ENCODE measurements at regions not wholly inside any gene's neighbourhood (a gene's known extent, or its start where the extent isn't known, plus 50 kb on each side); places are given as distances from the start of the nearest gene placed in this dataset.

DNA sequence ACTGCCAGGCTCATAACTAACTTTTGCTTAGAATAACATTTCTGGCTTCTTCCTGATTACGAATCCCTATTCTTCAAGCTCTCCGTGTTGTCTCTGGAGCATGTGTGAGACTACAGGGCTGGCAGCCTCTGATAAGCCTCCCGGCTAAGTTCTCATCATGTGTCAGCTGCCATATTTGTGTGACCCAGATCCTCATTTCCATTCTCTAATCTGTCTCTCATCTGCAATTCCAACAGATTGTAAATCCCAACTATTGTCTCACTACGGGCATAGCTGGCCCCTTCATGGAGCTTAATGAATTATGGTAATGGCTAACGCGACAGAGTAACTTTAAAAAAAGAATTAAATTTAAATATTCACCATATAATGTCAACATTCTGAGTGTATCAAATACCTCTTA, 165.4 kb downstream of the CMPK2 start:
- TF ChIP-seq CREB1 (CRISPR knock-in tag; IDR thresholded peaks at IDR 0.05) (no peak), ATF1 (CRISPR knock-in tag; IDR thresholded peaks at IDR 0.05) (no peak), NR1H2 (CRISPR knock-in tag; IDR thresholded peaks at IDR 0.05) (no peak), ZNF263 (CRISPR knock-in tag; IDR thresholded peaks at IDR 0.05; ENCODE audit: low read depth) (no peak), OVOL2 (CRISPR knock-in tag; IDR thresholded peaks at IDR 0.05; ENCODE audit: borderline replicate concordance) (no peak), ELF4 (CRISPR knock-in tag; IDR thresholded peaks at IDR 0.05; ENCODE audit: low read depth) (no peak), ETV6 (CRISPR knock-in tag; IDR thresholded peaks at IDR 0.05) (no peak)
- TF ChIP-seq, protein P1, sequence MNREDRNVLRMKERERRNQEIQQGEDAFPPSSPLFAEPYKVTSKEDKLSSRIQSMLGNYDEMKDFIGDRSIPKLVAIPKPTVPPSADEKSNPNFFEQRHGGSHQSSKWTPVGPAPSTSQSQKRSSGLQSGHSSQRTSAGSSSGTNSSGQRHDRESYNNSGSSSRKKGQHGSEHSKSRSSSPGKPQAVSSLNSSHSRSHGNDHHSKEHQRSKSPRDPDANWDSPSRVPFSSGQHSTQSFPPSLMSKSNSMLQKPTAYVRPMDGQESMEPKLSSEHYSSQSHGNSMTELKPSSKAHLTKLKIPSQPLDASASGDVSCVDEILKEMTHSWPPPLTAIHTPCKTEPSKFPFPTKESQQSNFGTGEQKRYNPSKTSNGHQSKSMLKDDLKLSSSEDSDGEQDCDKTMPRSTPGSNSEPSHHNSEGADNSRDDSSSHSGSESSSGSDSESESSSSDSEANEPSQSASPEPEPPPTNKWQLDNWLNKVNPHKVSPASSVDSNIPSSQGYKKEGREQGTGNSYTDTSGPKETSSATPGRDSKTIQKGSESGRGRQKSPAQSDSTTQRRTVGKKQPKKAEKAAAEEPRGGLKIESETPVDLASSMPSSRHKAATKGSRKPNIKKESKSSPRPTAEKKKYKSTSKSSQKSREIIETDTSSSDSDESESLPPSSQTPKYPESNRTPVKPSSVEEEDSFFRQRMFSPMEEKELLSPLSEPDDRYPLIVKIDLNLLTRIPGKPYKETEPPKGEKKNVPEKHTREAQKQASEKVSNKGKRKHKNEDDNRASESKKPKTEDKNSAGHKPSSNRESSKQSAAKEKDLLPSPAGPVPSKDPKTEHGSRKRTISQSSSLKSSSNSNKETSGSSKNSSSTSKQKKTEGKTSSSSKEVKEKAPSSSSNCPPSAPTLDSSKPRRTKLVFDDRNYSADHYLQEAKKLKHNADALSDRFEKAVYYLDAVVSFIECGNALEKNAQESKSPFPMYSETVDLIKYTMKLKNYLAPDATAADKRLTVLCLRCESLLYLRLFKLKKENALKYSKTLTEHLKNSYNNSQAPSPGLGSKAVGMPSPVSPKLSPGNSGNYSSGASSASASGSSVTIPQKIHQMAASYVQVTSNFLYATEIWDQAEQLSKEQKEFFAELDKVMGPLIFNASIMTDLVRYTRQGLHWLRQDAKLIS (CRISPR knock-in tag; IDR thresholded peaks at IDR 0.05; ENCODE audit: borderline replicate concordance) = no peak
- TF ChIP-seq, protein P2, sequence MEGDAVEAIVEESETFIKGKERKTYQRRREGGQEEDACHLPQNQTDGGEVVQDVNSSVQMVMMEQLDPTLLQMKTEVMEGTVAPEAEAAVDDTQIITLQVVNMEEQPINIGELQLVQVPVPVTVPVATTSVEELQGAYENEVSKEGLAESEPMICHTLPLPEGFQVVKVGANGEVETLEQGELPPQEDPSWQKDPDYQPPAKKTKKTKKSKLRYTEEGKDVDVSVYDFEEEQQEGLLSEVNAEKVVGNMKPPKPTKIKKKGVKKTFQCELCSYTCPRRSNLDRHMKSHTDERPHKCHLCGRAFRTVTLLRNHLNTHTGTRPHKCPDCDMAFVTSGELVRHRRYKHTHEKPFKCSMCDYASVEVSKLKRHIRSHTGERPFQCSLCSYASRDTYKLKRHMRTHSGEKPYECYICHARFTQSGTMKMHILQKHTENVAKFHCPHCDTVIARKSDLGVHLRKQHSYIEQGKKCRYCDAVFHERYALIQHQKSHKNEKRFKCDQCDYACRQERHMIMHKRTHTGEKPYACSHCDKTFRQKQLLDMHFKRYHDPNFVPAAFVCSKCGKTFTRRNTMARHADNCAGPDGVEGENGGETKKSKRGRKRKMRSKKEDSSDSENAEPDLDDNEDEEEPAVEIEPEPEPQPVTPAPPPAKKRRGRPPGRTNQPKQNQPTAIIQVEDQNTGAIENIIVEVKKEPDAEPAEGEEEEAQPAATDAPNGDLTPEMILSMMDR (IDR thresholded peaks at IDR 0.05) = no peak
- TF ChIP-seq, protein P3, sequence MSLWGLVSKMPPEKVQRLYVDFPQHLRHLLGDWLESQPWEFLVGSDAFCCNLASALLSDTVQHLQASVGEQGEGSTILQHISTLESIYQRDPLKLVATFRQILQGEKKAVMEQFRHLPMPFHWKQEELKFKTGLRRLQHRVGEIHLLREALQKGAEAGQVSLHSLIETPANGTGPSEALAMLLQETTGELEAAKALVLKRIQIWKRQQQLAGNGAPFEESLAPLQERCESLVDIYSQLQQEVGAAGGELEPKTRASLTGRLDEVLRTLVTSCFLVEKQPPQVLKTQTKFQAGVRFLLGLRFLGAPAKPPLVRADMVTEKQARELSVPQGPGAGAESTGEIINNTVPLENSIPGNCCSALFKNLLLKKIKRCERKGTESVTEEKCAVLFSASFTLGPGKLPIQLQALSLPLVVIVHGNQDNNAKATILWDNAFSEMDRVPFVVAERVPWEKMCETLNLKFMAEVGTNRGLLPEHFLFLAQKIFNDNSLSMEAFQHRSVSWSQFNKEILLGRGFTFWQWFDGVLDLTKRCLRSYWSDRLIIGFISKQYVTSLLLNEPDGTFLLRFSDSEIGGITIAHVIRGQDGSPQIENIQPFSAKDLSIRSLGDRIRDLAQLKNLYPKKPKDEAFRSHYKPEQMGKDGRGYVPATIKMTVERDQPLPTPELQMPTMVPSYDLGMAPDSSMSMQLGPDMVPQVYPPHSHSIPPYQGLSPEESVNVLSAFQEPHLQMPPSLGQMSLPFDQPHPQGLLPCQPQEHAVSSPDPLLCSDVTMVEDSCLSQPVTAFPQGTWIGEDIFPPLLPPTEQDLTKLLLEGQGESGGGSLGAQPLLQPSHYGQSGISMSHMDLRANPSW (CRISPR knock-in tag; conservative IDR thresholded peaks at IDR 0.05; ENCODE audit: low read depth) = no peak
- TF ChIP-seq, protein P4, sequence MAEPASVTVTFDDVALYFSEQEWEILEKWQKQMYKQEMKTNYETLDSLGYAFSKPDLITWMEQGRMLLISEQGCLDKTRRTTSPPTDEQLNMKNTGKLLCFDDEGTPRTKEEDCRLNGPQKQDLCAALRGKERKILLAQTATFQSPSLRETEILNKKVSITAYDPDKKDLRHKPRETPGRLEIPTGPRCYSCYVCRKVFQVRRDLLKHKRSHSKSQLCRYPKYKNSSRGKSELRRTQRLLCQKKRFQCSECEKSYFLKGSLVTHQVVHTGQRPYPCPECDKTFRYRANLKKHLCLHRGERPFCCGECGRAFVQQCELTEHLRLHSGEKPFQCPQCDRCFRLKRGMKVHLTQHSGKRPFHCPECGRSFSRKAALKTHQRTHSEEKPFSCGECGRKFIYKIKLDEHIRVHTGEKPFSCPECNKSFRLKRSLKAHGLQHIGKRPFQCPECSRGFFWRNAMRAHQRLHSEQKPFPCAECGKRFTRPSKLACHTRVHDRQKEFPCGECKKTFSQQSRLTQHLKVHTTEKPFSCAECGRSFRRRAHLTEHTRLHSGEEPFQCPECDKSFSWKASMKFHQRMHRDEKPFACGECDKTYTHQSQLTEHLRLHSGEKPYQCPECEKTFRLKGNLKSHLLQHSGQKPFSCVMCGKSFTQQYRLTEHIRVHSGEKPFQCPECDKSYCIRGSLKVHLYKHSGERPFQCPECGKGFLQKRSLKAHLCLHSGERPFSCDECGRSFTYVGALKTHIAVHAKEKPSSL (CRISPR knock-in tag; conservative IDR thresholded peaks at IDR 0.05) = no peak
- TF ChIP-seq, protein P5, sequence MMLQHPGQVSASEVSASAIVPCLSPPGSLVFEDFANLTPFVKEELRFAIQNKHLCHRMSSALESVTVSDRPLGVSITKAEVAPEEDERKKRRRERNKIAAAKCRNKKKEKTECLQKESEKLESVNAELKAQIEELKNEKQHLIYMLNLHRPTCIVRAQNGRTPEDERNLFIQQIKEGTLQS (CRISPR knock-in tag; conservative IDR thresholded peaks at IDR 0.05) = no peak
- TF ChIP-seq, protein P6, sequence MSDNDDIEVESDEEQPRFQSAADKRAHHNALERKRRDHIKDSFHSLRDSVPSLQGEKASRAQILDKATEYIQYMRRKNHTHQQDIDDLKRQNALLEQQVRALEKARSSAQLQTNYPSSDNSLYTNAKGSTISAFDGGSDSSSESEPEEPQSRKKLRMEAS (CRISPR knock-in tag; IDR thresholded peaks at IDR 0.05) = no peak

All from WTC11 (cell line).